Body of pancreas (tissue), 4 donors: ENCODE measurements at regions not wholly inside any gene's neighbourhood (a gene's known extent, or its start where the extent isn't known, plus 50 kb on each side); places are given as distances from the start of the nearest gene placed in this dataset.

ENCODE experiments used
- CTCF ChIP-seq, 7 experiments: fragments of 450-650 bp in 4 of 7; fragments of 200-600 bp in 3 of 7; sonication (generic) in 3 of 7; IDR thresholded peaks; one replicate each; pipeline ENCODE4 v1.5.1; 2016 to 2019; ENCODE audit warnings: antibody characterized with exemption in 7 of 7
- POLR2A ChIP-seq, 3 donors: fragments of 450-650 bp; IDR thresholded peaks; one replicate each; pipeline ENCODE4 v1.6.1; 2016; ENCODE audit warnings: antibody characterized with exemption in 3 of 3, mild to moderate bottlenecking in 2 of 3

- no peak for TF ChIP-seq POLR2A (IDR thresholded peaks at IDR 0.05)
- TF ChIP-seq CTCF (IDR thresholded peaks at IDR 0.05), result no peak
Measured at GRCh38 chr6:99024089-99024488, 76.3 kb upstream of the FBXL4 start.
